CD8-positive, alpha-beta memory T cell (primary cell): ENCODE measurements at regions not wholly inside any gene's neighbourhood (a gene's known extent, or its start where the extent isn't known, plus 50 kb on each side); places are given as distances from the start of the nearest gene placed in this dataset.
"Not testable (repeated sequence)": the region's sequence is repeated elsewhere in the genome, so short reads cannot be mapped to it uniquely, and the experiment has no call there.

Experiments
- CTCF ChIA-PET: fragments of 350-600 bp; sonication (Branson Sonifier 250); formaldehyde crosslinking; loops from one replicate; lab custom pipeline; 2021; ENCODE audit warnings: antibody characterized with exemption; lab: Charles Lee
- POLR2A ChIA-PET: fragments of 350-600 bp; sonication (Branson Sonifier 250); formaldehyde crosslinking; loops from one replicate; lab custom pipeline; 2021; ENCODE audit warnings: antibody characterized with exemption; lab: Charles Lee
- DNase-seq, 5 donors: peaks; one replicate each; pipeline versions ENCODE4 v3.0.0 to v3.0.0-alpha.2; 2020 to 2022; ENCODE audit warnings: mixed read lengths in 1 of 5
- H3K27ac ChIP-seq: one replicate; pipeline ENCODE4 v1.7.0; 2013; ENCODE audit warnings: low read depth, mild to moderate bottlenecking, low read length, moderate library complexity
- H3K27me3 ChIP-seq: 2 replicates; pipeline ENCODE4 v1.7.0; 2013; ENCODE audit warnings: low read length, mild to moderate bottlenecking; ENCODE audit not compliant: insufficient read depth, poor library complexity, severe bottlenecking
- H3K36me3 ChIP-seq: 2 replicates; pipeline ENCODE4 v1.7.0; 2013; ENCODE audit warnings: mild to moderate bottlenecking, low read length, moderate library complexity; ENCODE audit not compliant: insufficient read depth
- H3K4me1 ChIP-seq: 2 replicates; pipeline ENCODE4 v1.7.0; 2013; ENCODE audit warnings: mild to moderate bottlenecking, low read length, moderate library complexity; ENCODE audit not compliant: insufficient read depth
- H3K4me3 ChIP-seq: 2 replicates; pipeline ENCODE4 v1.7.0; 2013; ENCODE audit warnings: mild to moderate bottlenecking, low read length
- H3K9me3 ChIP-seq: 2 replicates; pipeline ENCODE4 v1.7.0; 2013; ENCODE audit warnings: mild to moderate bottlenecking, low read length
- H3K27ac Mint-ChIP-seq, 8 donors: one replicate each; pipeline ENCODE4 v1.8.0; 2020 to 2021; ENCODE audit warnings: mixed read lengths in 8 of 8, mild to moderate bottlenecking in 6 of 8, inconsistent platforms in 3 of 8, moderate library complexity in 3 of 8
- H3K27me3 Mint-ChIP-seq, 2 donors: one replicate each; pipeline ENCODE4 v1.8.0; 2020 to 2021; ENCODE audit warnings: mixed read lengths in 2 of 2, mild to moderate bottlenecking in 1 of 2, moderate library complexity in 1 of 2
- H3K36me3 Mint-ChIP-seq, 3 donors: one replicate each; pipeline ENCODE4 v1.8.0; 2020 to 2021; ENCODE audit warnings: mixed read lengths in 3 of 3, inconsistent platforms in 1 of 3, mild to moderate bottlenecking in 1 of 3
- H3K4me1 Mint-ChIP-seq, 3 donors: one replicate each; pipeline ENCODE4 v1.8.0; 2020 to 2021; ENCODE audit warnings: mixed read lengths in 3 of 3, inconsistent platforms in 1 of 3, mild to moderate bottlenecking in 1 of 3
- H3K4me3 Mint-ChIP-seq, 7 donors: one replicate each; pipeline ENCODE4 v1.8.0; 2020 to 2021; ENCODE audit warnings: mixed read lengths in 7 of 7, mild to moderate bottlenecking in 6 of 7, moderate library complexity in 4 of 7, inconsistent platforms in 2 of 7
- H3K9me3 Mint-ChIP-seq, 5 donors: one replicate each; pipeline ENCODE4 v1.8.0; 2020 to 2022; ENCODE audit warnings: mixed read lengths in 5 of 5, mild to moderate bottlenecking in 3 of 5, moderate library complexity in 2 of 5, inconsistent platforms in 1 of 5

- H3K36me3 ChIP-seq, DNase-seq, H3K4me1 Mint-ChIP-seq, H3K9me3 ChIP-seq, H3K27me3 Mint-ChIP-seq, H3K27ac Mint-ChIP-seq, H3K4me3 ChIP-seq, H3K4me3 Mint-ChIP-seq, H3K27ac ChIP-seq, H3K4me1 ChIP-seq, H3K36me3 Mint-ChIP-seq, H3K9me3 Mint-ChIP-seq, CTCF ChIA-PET, POLR2A ChIA-PET, H3K27me3 ChIP-seq: not testable (repeated sequence)
Observed at GRCh38 chr2:95725191-95725590, 133.4 kb downstream of the TRIM43 start.

GRCh38 chr2:95725677-95726076 lies 133.9 kb downstream of the TRIM43 start:
- H3K4me3 ChIP-seq, H3K4me1 ChIP-seq, DNase-seq, H3K4me1 Mint-ChIP-seq, H3K36me3 Mint-ChIP-seq, H3K9me3 Mint-ChIP-seq, H3K27me3 Mint-ChIP-seq, H3K9me3 ChIP-seq, POLR2A ChIA-PET, H3K4me3 Mint-ChIP-seq, H3K27me3 ChIP-seq, H3K36me3 ChIP-seq, CTCF ChIA-PET, H3K27ac Mint-ChIP-seq, H3K27ac ChIP-seq: not testable (repeated sequence)

- H3K36me3 ChIP-seq, H3K27ac ChIP-seq, DNase-seq, CTCF ChIA-PET, POLR2A ChIA-PET, H3K27ac Mint-ChIP-seq, H3K4me1 Mint-ChIP-seq, H3K4me3 ChIP-seq, H3K9me3 Mint-ChIP-seq, H3K9me3 ChIP-seq, H3K27me3 ChIP-seq, H3K4me3 Mint-ChIP-seq, H3K4me1 ChIP-seq, H3K36me3 Mint-ChIP-seq: not testable (repeated sequence)
- H3K27me3 Mint-ChIP-seq: peaks cover 4 to 14% of the 10 kb centered on the region in 2 donors
Observed at GRCh38 chr2:95727420-95727819, 135.6 kb downstream of the TRIM43 start.

- H3K4me1 ChIP-seq: no peaks in the 10 kb centered on the region
- H3K27ac ChIP-seq: no peak overlapping the region
- H3K27ac Mint-ChIP-seq: no peak overlapping the region
- no peaks in the 10 kb centered on the region for H3K27me3 ChIP-seq
- DNase-seq: no peak
- ChIA-PET POLR2A (no interaction called here), CTCF (no interaction called here)
- H3K36me3 ChIP-seq: no peaks in the 10 kb centered on the region
- peaks cover 6 to 25% of the 10 kb centered on the region in 2 donors for H3K27me3 Mint-ChIP-seq
- no peaks in the 10 kb centered on the region for H3K36me3 Mint-ChIP-seq
- no peak overlapping the region for H3K4me3 ChIP-seq
- no peaks in the 10 kb centered on the region for H3K9me3 Mint-ChIP-seq
- no peak overlapping the region for H3K4me3 Mint-ChIP-seq
- H3K4me1 Mint-ChIP-seq: no peaks in the 10 kb centered on the region
- no peaks in the 10 kb centered on the region for H3K9me3 ChIP-seq
Observed at GRCh38 chr2:95728878-95729596, 137.2 kb downstream of the TRIM43 start.

- CTCF ChIA-PET: no interaction called here
- POLR2A ChIA-PET: no interaction called here
- no peaks in the 10 kb centered on the region for H3K27me3 ChIP-seq
- H3K4me3 ChIP-seq: no peak overlapping the region
- no peak overlapping the region for H3K4me3 Mint-ChIP-seq
- H3K4me1 ChIP-seq: no peaks in the 10 kb centered on the region
- no peaks in the 10 kb centered on the region for H3K4me1 Mint-ChIP-seq
- no peak overlapping the region for H3K27ac Mint-ChIP-seq
- H3K27ac ChIP-seq: no peak overlapping the region
- H3K36me3 Mint-ChIP-seq: no peaks in the 10 kb centered on the region
- peaks cover 6 to 28% of the 10 kb centered on the region in 2 donors for H3K27me3 Mint-ChIP-seq
- no peaks in the 10 kb centered on the region for H3K9me3 Mint-ChIP-seq
- DNase-seq: no peak
- no peaks in the 10 kb centered on the region for H3K9me3 ChIP-seq
- no peaks in the 10 kb centered on the region for H3K36me3 ChIP-seq
Observed at GRCh38 chr2:95729597-95729955, 137.8 kb downstream of the TRIM43 start.

- H3K36me3 Mint-ChIP-seq: no peaks in the 10 kb centered on the region
- CTCF ChIA-PET: no interaction called here
- H3K36me3 ChIP-seq: no peaks in the 10 kb centered on the region
- no peak overlapping the region for H3K4me3 ChIP-seq
- DNase-seq: no peak
- H3K27me3 ChIP-seq: no peaks in the 10 kb centered on the region
- no peaks in the 10 kb centered on the region for H3K9me3 Mint-ChIP-seq
- H3K27ac ChIP-seq: no peak overlapping the region
- H3K27ac Mint-ChIP-seq: no peak overlapping the region
- H3K27me3 Mint-ChIP-seq: peaks cover 7 to 32% of the 10 kb centered on the region in 2 donors
- H3K4me3 Mint-ChIP-seq: no peak overlapping the region
- no peaks in the 10 kb centered on the region for H3K4me1 Mint-ChIP-seq
- H3K9me3 ChIP-seq: no peaks in the 10 kb centered on the region
- H3K4me1 ChIP-seq: no peaks in the 10 kb centered on the region
- POLR2A ChIA-PET: no interaction called here
Observed at GRCh38 chr2:95730813-95731212, 139.0 kb downstream of the TRIM43 start.

GRCh38 chr2:95734976-95735890 lies 143.4 kb downstream of the TRIM43 start:
- Histone ChIP-seq H3K27me3 (no peaks in the 10 kb centered on the region), H3K27ac (no peak overlapping the region), H3K4me3 (no peak overlapping the region), H3K9me3 (no peaks in the 10 kb centered on the region), H3K36me3 (no peaks in the 10 kb centered on the region), H3K4me1 (no peaks in the 10 kb centered on the region)
- Mint-ChIP-seq H3K27ac (no peak overlapping the region), H3K9me3 (no peaks in the 10 kb centered on the region), H3K4me1 (no peaks in the 10 kb centered on the region), H3K36me3 (no peaks in the 10 kb centered on the region), H3K27me3 (peaks cover 14 to 48% of the 10 kb centered on the region in 2 donors), H3K4me3 (no peak overlapping the region)
- no peak for DNase-seq
- ChIA-PET POLR2A (no interaction called here), CTCF (no interaction called here)

- POLR2A ChIA-PET: no interaction called here
- no peak overlapping the region for H3K27ac Mint-ChIP-seq
- Histone ChIP-seq H3K4me1 (no peaks in the 10 kb centered on the region), H3K9me3 (no peaks in the 10 kb centered on the region), H3K4me3 (no peak overlapping the region), H3K36me3 (no peaks in the 10 kb centered on the region), H3K27ac (no peak overlapping the region), H3K27me3 (no peaks in the 10 kb centered on the region)
- CTCF ChIA-PET: no interaction called here
- DNase-seq: no peak
- H3K27me3 Mint-ChIP-seq: peaks cover 11 to 49% of the 10 kb centered on the region in 2 donors
- H3K9me3 Mint-ChIP-seq: no peaks in the 10 kb centered on the region
- no peaks in the 10 kb centered on the region for H3K4me1 Mint-ChIP-seq
- H3K4me3 Mint-ChIP-seq: no peak overlapping the region
- H3K36me3 Mint-ChIP-seq: no peaks in the 10 kb centered on the region
Observed at GRCh38 chr2:95738301-95738700, 146.5 kb downstream of the TRIM43 start.
